ENCODE measurements at regions not wholly inside any gene's neighbourhood (a gene's known extent, or its start where the extent isn't known, plus 50 kb on each side); places are given as distances from the start of the nearest gene placed in this dataset.

DNA sequence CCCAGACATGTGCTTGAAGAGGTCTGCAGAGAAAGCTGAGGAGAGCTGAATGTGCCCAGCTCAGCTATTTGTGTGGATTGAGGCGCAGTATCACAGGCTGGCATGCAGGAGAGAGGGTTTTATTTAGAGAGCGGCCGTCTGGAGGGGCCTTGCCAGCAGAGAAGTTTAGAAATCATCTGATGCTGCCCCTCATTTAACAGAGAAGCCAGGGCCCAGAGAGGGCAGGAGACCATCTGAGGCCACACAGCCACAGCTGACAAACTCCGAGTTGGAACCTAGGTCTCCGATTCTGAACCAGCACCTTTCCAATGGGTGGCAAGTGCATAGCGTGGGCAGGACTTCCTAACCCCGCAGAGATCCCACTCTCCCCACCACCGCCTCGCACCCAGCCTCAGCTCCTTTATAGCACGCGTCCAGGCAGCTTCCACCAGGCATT is 101.0 kb downstream of the LSM3 start:
- H3K36me3 ChIP-seq (ENCODE audit: insufficient read depth, low read length, poor library complexity, severe bottlenecking) = no peaks in the 10 kb centered on the region
- no peak overlapping the region for H3K4me3 ChIP-seq (ENCODE audit: low read depth, low read length, poor library complexity, severe bottlenecking)
- CTCF ChIA-PET = no interaction called here
- H3K27ac ChIP-seq (ENCODE audit: low read depth, low read length, poor library complexity, severe bottlenecking) = no peak overlapping the region
- POLR2A ChIA-PET (ENCODE audit: low non-redundant PET) = no interaction called here
- H3K27me3 ChIP-seq (replicated peaks; ENCODE audit: insufficient read depth, low read depth, low read length, poor library complexity) = no peaks in the 10 kb centered on the region
- peaks cover 7% of the 10 kb centered on the region for H3K4me1 ChIP-seq (ENCODE audit: insufficient read depth, low read length, poor library complexity, severe bottlenecking)
- DNase-seq (ENCODE audit: low spot score) = no peak
- intact Hi-C loops (cut with micrococcal nuclease; ENCODE audit: unreplicated experiment) = loop anchor here (5.0 kb wide), 1 partner anchor 188 kb away; no protein-coding TSS in a partner anchor
- TF ChIP-seq EZH2 (IDR thresholded peaks at IDR 0.05; ENCODE audit: borderline replicate concordance, low read depth, low read length, poor library complexity, severe bottlenecking) = no peak
- TF ChIP-seq, protein P1, sequence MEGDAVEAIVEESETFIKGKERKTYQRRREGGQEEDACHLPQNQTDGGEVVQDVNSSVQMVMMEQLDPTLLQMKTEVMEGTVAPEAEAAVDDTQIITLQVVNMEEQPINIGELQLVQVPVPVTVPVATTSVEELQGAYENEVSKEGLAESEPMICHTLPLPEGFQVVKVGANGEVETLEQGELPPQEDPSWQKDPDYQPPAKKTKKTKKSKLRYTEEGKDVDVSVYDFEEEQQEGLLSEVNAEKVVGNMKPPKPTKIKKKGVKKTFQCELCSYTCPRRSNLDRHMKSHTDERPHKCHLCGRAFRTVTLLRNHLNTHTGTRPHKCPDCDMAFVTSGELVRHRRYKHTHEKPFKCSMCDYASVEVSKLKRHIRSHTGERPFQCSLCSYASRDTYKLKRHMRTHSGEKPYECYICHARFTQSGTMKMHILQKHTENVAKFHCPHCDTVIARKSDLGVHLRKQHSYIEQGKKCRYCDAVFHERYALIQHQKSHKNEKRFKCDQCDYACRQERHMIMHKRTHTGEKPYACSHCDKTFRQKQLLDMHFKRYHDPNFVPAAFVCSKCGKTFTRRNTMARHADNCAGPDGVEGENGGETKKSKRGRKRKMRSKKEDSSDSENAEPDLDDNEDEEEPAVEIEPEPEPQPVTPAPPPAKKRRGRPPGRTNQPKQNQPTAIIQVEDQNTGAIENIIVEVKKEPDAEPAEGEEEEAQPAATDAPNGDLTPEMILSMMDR (conservative IDR thresholded peaks at IDR 0.05; ENCODE audit: low read depth, low read length) = no peak
- BruUV-seq (replicated peaks) = no TSS peak
- no peaks in the 10 kb centered on the region for H3K9me3 ChIP-seq (ENCODE audit: low read depth, low read length, poor library complexity, severe bottlenecking)

GRCh38 chr3:14280326-14280725 is 101.7 kb downstream of the LSM3 start:
- no peak overlapping the region for H3K4me3 ChIP-seq (ENCODE audit: low read depth, low read length, poor library complexity, severe bottlenecking)
- POLR2A ChIA-PET (ENCODE audit: low non-redundant PET) = no interaction called here
- H3K27ac ChIP-seq (ENCODE audit: low read depth, low read length, poor library complexity, severe bottlenecking) = no peak overlapping the region
- intact Hi-C loops (cut with micrococcal nuclease; ENCODE audit: unreplicated experiment) = no loop called here
- no peaks in the 10 kb centered on the region for H3K9me3 ChIP-seq (ENCODE audit: low read depth, low read length, poor library complexity, severe bottlenecking)
- H3K27me3 ChIP-seq (replicated peaks; ENCODE audit: insufficient read depth, low read depth, low read length, poor library complexity) = no peaks in the 10 kb centered on the region
- H3K4me1 ChIP-seq (ENCODE audit: insufficient read depth, low read length, poor library complexity, severe bottlenecking) = peaks cover 7% of the 10 kb centered on the region
- CTCF ChIA-PET = no interaction called here
- TF ChIP-seq, protein P1 (conservative IDR thresholded peaks at IDR 0.05; ENCODE audit: low read depth, low read length) = no peak
- no peak for TF ChIP-seq EZH2 (IDR thresholded peaks at IDR 0.05; ENCODE audit: borderline replicate concordance, low read depth, low read length, poor library complexity, severe bottlenecking)
- no peaks in the 10 kb centered on the region for H3K36me3 ChIP-seq (ENCODE audit: insufficient read depth, low read length, poor library complexity, severe bottlenecking)
- BruUV-seq (replicated peaks) = no TSS peak
- DNase-seq (ENCODE audit: low spot score) = no peak

GRCh38 chr3:14281053-14281452 is 102.4 kb downstream of the LSM3 start:
- no peak for DNase-seq (ENCODE audit: low spot score)
- ChIA-PET CTCF (no interaction called here), POLR2A (ENCODE audit: low non-redundant PET) (no interaction called here)
- Histone ChIP-seq H3K4me1 (ENCODE audit: insufficient read depth, low read length, poor library complexity, severe bottlenecking) (peaks cover 7% of the 10 kb centered on the region), H3K9me3 (ENCODE audit: low read depth, low read length, poor library complexity, severe bottlenecking) (no peaks in the 10 kb centered on the region), H3K36me3 (ENCODE audit: insufficient read depth, low read length, poor library complexity, severe bottlenecking) (no peaks in the 10 kb centered on the region), H3K27ac (ENCODE audit: low read depth, low read length, poor library complexity, severe bottlenecking) (no peak overlapping the region), H3K4me3 (ENCODE audit: low read depth, low read length, poor library complexity, severe bottlenecking) (no peak overlapping the region), H3K27me3 (replicated peaks; ENCODE audit: insufficient read depth, low read depth, low read length, poor library complexity) (no peaks in the 10 kb centered on the region)
- TF ChIP-seq, protein P1 (conservative IDR thresholded peaks at IDR 0.05; ENCODE audit: low read depth, low read length) = no peak
- TF ChIP-seq EZH2 (IDR thresholded peaks at IDR 0.05; ENCODE audit: borderline replicate concordance, low read depth, low read length, poor library complexity, severe bottlenecking) = no peak
- BruUV-seq (replicated peaks) = no TSS peak
- intact Hi-C loops (cut with micrococcal nuclease; ENCODE audit: unreplicated experiment) = no loop called here

Measured in A673 (cell line).